ENCODE measurements at regions not wholly inside any gene's neighbourhood (a gene's known extent, or its start where the extent isn't known, plus 50 kb on each side); places are given as distances from the start of the nearest gene placed in this dataset.

- no peaks in the 10 kb centered on the region for H3K4me1 ChIP-seq (ENCODE audit: insufficient read depth)
- no peaks in the 10 kb centered on the region for H3K9me2 ChIP-seq (replicated peaks; ENCODE audit: insufficient read depth)
- no peak overlapping the region for H3K27ac ChIP-seq
- H4K20me1 ChIP-seq (ENCODE audit: insufficient read depth, poor library complexity, severe bottlenecking), result no peaks in the 10 kb centered on the region
- no peaks in the 10 kb centered on the region for H3K36me3 ChIP-seq (replicated peaks; ENCODE audit: insufficient read depth, low read depth)
- no peak overlapping the region for H3K4me3 ChIP-seq
- no peaks in the 10 kb centered on the region for H3K79me2 ChIP-seq
- DNase-seq (ENCODE audit: low spot score), result no peak
- H3K4me2 ChIP-seq, result no peak overlapping the region
- no peak overlapping the region for H2AFZ ChIP-seq
- no peaks in the 10 kb centered on the region for H3K27me3 ChIP-seq
- 57% methylated on average over 1 of the region's 1 CpG for WGBS (ENCODE audit: low lambda C conversion rate, missing lambda C conversion rate)
- no peaks in the 10 kb centered on the region for H3K9me3 ChIP-seq (ENCODE audit: low read depth)
- TF ChIP-seq EZH2phosphoT487 (IDR thresholded peaks at IDR 0.05; ENCODE audit: low read depth, severe bottlenecking, unreplicated experiment), result no peak
- no peak for TF ChIP-seq CTCF (IDR thresholded peaks at IDR 0.05; ENCODE audit: poor library complexity)
- TF ChIP-seq EZH2 (IDR thresholded peaks at IDR 0.05; ENCODE audit: borderline replicate concordance), result no peak
Measured at GRCh38 chr2:52391621-52392020, 1359.7 kb upstream of the NRXN1 start.

DNA sequence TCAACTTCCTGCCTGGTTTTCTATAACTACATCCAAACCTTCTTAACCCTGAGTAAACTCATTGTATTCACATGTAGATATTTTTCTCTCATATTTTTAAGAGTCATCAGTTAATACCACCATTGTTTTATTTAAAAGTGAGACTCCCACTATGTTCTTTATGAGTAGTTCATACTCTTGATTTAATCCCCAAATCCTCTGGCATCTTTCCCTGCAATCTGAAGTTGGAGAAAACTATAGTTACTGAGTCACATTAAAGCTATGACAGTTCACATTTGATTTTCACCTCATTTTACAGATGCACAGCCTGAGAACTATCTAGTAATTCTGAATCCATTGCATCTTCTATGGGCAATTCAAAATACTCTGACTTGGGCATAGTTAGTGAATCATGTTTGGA lies 1358.7 kb upstream of the NRXN1 start:
- DNase-seq (ENCODE audit: low spot score), result no peak
- Histone ChIP-seq H3K27ac (no peak overlapping the region), H3K27me3 (no peaks in the 10 kb centered on the region), H2AFZ (peak overlapping the region; percentile 9), H4K20me1 (ENCODE audit: insufficient read depth, poor library complexity, severe bottlenecking) (no peaks in the 10 kb centered on the region), H3K4me3 (no peak overlapping the region), H3K4me2 (no peak overlapping the region), H3K36me3 (replicated peaks; ENCODE audit: insufficient read depth, low read depth) (no peaks in the 10 kb centered on the region), H3K9me3 (ENCODE audit: low read depth) (no peaks in the 10 kb centered on the region), H3K79me2 (no peaks in the 10 kb centered on the region), H3K9me2 (replicated peaks; ENCODE audit: insufficient read depth) (no peaks in the 10 kb centered on the region), H3K4me1 (ENCODE audit: insufficient read depth) (no peaks in the 10 kb centered on the region)
- TF ChIP-seq EZH2 (IDR thresholded peaks at IDR 0.05; ENCODE audit: borderline replicate concordance) (no peak), EZH2phosphoT487 (IDR thresholded peaks at IDR 0.05; ENCODE audit: low read depth, severe bottlenecking, unreplicated experiment) (no peak), CTCF (IDR thresholded peaks at IDR 0.05; ENCODE audit: poor library complexity) (no peak)

DNA sequence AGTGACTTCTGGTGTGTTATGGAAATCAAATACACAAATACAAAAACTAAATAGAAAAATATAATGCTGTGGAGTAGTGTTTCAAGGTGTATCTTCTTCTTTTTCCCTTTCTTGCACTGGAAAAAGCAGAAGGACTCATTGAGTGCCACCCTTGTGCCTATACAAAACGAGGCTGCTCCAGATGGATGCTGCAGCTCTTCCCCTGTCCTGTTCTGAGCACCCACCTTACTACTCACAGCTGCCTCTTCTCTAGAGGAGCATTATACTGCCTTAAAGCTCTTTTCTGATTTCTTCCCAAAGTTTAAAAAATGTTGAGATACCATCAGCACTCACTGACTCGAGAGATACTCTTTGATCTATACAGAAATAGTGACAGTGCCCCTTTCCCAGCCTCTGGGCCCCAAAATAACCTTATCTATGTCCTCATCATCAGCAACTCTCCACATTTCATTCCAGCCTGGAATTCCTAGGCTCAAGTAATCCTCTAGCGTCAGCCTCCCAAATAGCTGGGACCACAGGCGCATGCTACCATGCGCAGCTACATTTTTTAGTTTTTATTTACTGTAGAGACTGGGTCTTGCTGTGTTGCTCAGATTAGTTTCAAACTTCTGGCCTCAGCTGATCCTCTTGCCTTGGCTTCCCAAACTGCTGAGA lies 1356.1 kb upstream of the NRXN1 start:
- 66% methylated on average over 5 of the region's 5 CpGs for WGBS (ENCODE audit: low lambda C conversion rate, missing lambda C conversion rate)

More for the DNA sequence above, 1356.1 kb upstream of the NRXN1 start:
- Histone ChIP-seq H2AFZ (no peak overlapping the region), H3K27ac (no peak overlapping the region), H3K9me3 (ENCODE audit: low read depth) (no peaks in the 10 kb centered on the region), H3K4me1 (ENCODE audit: insufficient read depth) (no peaks in the 10 kb centered on the region), H3K4me2 (no peak overlapping the region), H3K4me3 (no peak overlapping the region), H3K27me3 (no peaks in the 10 kb centered on the region), H3K79me2 (no peaks in the 10 kb centered on the region), H4K20me1 (ENCODE audit: insufficient read depth, poor library complexity, severe bottlenecking) (no peaks in the 10 kb centered on the region), H3K9me2 (replicated peaks; ENCODE audit: insufficient read depth) (no peaks in the 10 kb centered on the region), H3K36me3 (replicated peaks; ENCODE audit: insufficient read depth, low read depth) (no peaks in the 10 kb centered on the region)
- TF ChIP-seq EZH2phosphoT487 (IDR thresholded peaks at IDR 0.05; ENCODE audit: low read depth, severe bottlenecking, unreplicated experiment), result no peak
- no peak for TF ChIP-seq EZH2 (IDR thresholded peaks at IDR 0.05; ENCODE audit: borderline replicate concordance)
- TF ChIP-seq CTCF (IDR thresholded peaks at IDR 0.05; ENCODE audit: poor library complexity), result no peak
- no peak for DNase-seq (ENCODE audit: low spot score)
